K562 (cell line): ENCODE measurements at regions not wholly inside any gene's neighbourhood (a gene's known extent, or its start where the extent isn't known, plus 50 kb on each side); places are given as distances from the start of the nearest gene placed in this dataset.

Experiments used
- CEBPB ChIP-seq: fragments of 450-650 bp; IDR thresholded peaks from 2 replicates; pipeline ENCODE4 v1.6.1; 2016; ENCODE audit warnings: missing genetic modification characterization, missing compliant biosample characterization
- EP300 ChIP-seq: IDR thresholded peaks from 2 replicates; pipeline ENCODE4 v1.6.1; 2012; ENCODE audit warnings: low read length, improper control_type of control experiment
- EZH2 ChIP-seq: IDR thresholded peaks from 2 replicates; pipeline ENCODE4 v1.6.1; 2012; ENCODE audit warnings: low read depth, mild to moderate bottlenecking, inconsistent platforms, low read length, borderline replicate concordance
- FOXJ3 ChIP-seq: sonication (generic); formaldehyde crosslinking; IDR thresholded peaks from 2 replicates; pipeline ENCODE4 v1.4.0; 2020; ENCODE audit warnings: mild to moderate bottlenecking, missing genetic modification reagents
- GABPA ChIP-seq: fragments of 200-800 bp; sonication (Bioruptor generic); conservative IDR thresholded peaks from 2 replicates; pipeline ENCODE4 v1.6.1; 2016; ENCODE audit warnings: low read depth, missing genetic modification characterization, missing compliant biosample characterization
- IRF9 ChIP-seq: fragments of 450-650 bp; IDR thresholded peaks from 2 replicates; pipeline ENCODE4 v1.6.1; 2016; ENCODE audit warnings: missing biosample characterization, missing genetic modification characterization
- KDM4B ChIP-seq, 2 experiments: fragments of 450-650 bp in 1 of 2; sonication (generic) in 1 of 2; IDR thresholded peaks; 2 replicates each; pipeline ENCODE4 v1.6.1; 2016 to 2017; ENCODE audit warnings: borderline replicate concordance in 2 of 2, antibody characterized with exemption in 1 of 2, low read depth in 1 of 2, mild to moderate bottlenecking in 1 of 2
- NFIX ChIP-seq: fragments of 250-450 bp; sonication (Bioruptor Pico); IDR thresholded peaks from 2 replicates; pipeline ENCODE4 v1.4.0; 2020; ENCODE audit warnings: low read depth, mild to moderate bottlenecking, moderate library complexity
- SIX5 ChIP-seq, 2 experiments: IDR thresholded peaks; 2 replicates each; pipeline ENCODE4 v1.6.1; 2011; ENCODE audit warnings: low read length in 2 of 2, borderline replicate concordance in 1 of 2, low read depth in 1 of 2, mild to moderate bottlenecking in 1 of 2, moderate library complexity in 1 of 2; ENCODE audit not compliant: insufficient read depth in 1 of 2
- SP2 ChIP-seq: IDR thresholded peaks from 2 replicates; pipeline ENCODE4 v1.6.1; 2011; ENCODE audit warnings: mild to moderate bottlenecking, low read depth, low read length, moderate library complexity; ENCODE audit not compliant: poor library complexity, severe bottlenecking; ENCODE audit errors: extremely low read depth
- TF ChIP-seq, protein P1 (sequence below), 3 experiments: IDR thresholded peaks in 2 of 3; conservative IDR thresholded peaks in 1 of 3; 2 replicates each; pipeline ENCODE4 v1.5.1; 2011 to 2012; ENCODE audit warnings: low read length in 3 of 3, mild to moderate bottlenecking in 3 of 3, control low read depth in 2 of 3, improper control_type of control experiment in 1 of 3, inconsistent platforms in 1 of 3, low read depth in 1 of 3, mixed read lengths in 1 of 3, moderate library complexity in 1 of 3; ENCODE audit not compliant: insufficient read depth in 2 of 3

DNA sequence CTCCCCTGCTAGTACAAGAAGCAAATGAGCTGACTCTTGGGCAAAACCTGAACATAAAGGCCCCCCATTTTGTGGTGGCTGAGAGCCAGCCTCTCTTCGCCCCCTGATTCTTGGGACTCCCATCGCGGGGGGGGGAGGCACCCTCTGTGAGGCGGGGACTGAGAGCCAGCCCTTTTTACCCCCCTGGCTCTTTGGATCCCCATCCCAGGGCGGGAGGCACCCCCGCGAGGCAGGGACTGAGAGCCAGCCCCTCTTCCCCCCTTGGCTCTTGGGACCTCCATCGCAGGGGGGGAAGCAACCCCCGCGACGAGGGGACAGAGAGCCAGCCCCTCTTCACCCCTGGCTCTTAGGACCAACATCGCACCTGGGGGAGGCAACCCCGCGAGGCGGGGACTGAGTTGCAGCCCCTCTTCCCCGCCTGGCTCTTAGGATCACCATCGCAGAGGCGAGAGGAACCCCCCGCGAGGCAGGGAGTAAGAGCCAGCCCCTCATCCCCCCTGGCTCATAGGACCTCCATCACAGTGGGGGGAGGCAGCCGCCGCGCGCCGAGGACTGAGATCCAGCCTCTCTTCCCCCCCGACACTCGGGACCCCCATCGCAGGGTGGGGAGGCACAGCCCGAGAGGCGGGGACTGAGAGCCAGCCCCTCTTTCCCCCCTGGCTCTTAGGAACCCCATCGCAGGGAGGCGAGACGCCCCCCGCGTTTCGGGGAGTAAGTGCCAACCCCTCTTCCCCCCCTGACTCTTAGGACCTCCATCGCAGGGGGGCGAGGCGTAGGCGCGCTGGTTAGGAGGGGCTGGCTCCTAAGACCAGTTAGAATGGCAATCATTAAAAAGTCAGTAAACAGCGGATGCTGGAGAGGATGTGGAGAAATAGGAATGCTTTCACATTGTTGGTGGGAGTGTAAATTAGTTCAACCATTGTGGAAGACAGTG lies 2428.4 kb upstream of the PCDH20 start:
- TF ChIP-seq EP300 (no peak), IRF9 (tag) (no peak), KDM4B (IDR thresholded peaks at IDR 0.05; ENCODE audit: borderline replicate concordance in 2 of 2, low read depth in 1 of 2) (no peak), NFIX (no peak), SP2 (no peak), FOXJ3 (CRISPR knock-in tag) (no peak), CEBPB (tag) (no peak), SIX5 (IDR thresholded peaks at IDR 0.05; ENCODE audit: borderline replicate concordance in 1 of 2, insufficient read depth in 1 of 2, low read depth in 1 of 2, low read length in 2 of 2) (no peak), GABPA (tag) (no peak), EZH2 (no peak)
- TF ChIP-seq, protein P1, sequence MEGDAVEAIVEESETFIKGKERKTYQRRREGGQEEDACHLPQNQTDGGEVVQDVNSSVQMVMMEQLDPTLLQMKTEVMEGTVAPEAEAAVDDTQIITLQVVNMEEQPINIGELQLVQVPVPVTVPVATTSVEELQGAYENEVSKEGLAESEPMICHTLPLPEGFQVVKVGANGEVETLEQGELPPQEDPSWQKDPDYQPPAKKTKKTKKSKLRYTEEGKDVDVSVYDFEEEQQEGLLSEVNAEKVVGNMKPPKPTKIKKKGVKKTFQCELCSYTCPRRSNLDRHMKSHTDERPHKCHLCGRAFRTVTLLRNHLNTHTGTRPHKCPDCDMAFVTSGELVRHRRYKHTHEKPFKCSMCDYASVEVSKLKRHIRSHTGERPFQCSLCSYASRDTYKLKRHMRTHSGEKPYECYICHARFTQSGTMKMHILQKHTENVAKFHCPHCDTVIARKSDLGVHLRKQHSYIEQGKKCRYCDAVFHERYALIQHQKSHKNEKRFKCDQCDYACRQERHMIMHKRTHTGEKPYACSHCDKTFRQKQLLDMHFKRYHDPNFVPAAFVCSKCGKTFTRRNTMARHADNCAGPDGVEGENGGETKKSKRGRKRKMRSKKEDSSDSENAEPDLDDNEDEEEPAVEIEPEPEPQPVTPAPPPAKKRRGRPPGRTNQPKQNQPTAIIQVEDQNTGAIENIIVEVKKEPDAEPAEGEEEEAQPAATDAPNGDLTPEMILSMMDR (IDR thresholded peaks at IDR 0.05 in 2 of 3, conservative IDR thresholded peaks at IDR 0.05 in 1 of 3; ENCODE audit: insufficient read depth in 2 of 3, low read depth in 1 of 3, low read length in 3 of 3), result no peak
